CD14-positive monocyte (primary cell): ENCODE measurements at regions not wholly inside any gene's neighbourhood (a gene's known extent, or its start where the extent isn't known, plus 50 kb on each side); places are given as distances from the start of the nearest gene placed in this dataset.

Experiments
- DNase-seq, 3 donors: peaks; one replicate each; pipeline ENCODE4 v3.0.0-alpha.2; 2011 to 2022
- H2AFZ ChIP-seq: 2 replicates; pipeline ENCODE4 v1.6.0; 2012; ENCODE audit warnings: mild to moderate bottlenecking, low read depth, low read length, inconsistent platforms; ENCODE audit not compliant: insufficient read depth, poor library complexity, severe bottlenecking
- H3K27ac ChIP-seq, 2 donors: 1 replicate in 1 of 2; 2 replicates in 1 of 2; pipeline ENCODE4 v1.5.1; 2012 to 2013; ENCODE audit warnings: low read length in 2 of 2, control low read depth in 1 of 2, inconsistent platforms in 1 of 2, low read depth in 1 of 2, mild to moderate bottlenecking in 1 of 2
- H3K27me3 ChIP-seq, 2 donors: one replicate each; pipeline versions ENCODE4 v1.6.0 to v1.6.1; 2011 to 2013; ENCODE audit warnings: low read length in 2 of 2; ENCODE audit not compliant: control insufficient read depth in 2 of 2, insufficient read depth in 2 of 2
- H3K36me3 ChIP-seq, 2 donors: replicated peaks in 1 of 2; 1 replicate in 1 of 2; 2 replicates in 1 of 2; pipeline versions ENCODE4 v1.5.1 to v1.6.1; 2012 to 2013; ENCODE audit warnings: low read length in 2 of 2, control low read depth in 1 of 2, inconsistent platforms in 1 of 2, mild to moderate bottlenecking in 1 of 2; ENCODE audit not compliant: insufficient read depth in 2 of 2, control insufficient read depth in 1 of 2
- H3K4me1 ChIP-seq, 2 donors: 1 replicate in 1 of 2; 2 replicates in 1 of 2; pipeline versions ENCODE4 v1.5.1 to v1.6.1; 2012 to 2013; ENCODE audit warnings: low read length in 2 of 2, control low read depth in 1 of 2, inconsistent platforms in 1 of 2, mild to moderate bottlenecking in 1 of 2, moderate library complexity in 1 of 2; ENCODE audit not compliant: insufficient read depth in 2 of 2, control insufficient read depth in 1 of 2
- H3K4me2 ChIP-seq: replicated peaks from 2 replicates; pipeline ENCODE3; 2012; ENCODE audit warnings: low read length, moderate library complexity, mild to moderate bottlenecking; ENCODE audit not compliant: poor library complexity, severe bottlenecking; ENCODE audit errors: extremely low read depth
- H3K4me3 ChIP-seq, 3 experiments: fragments of 200-600 bp in 1 of 3; sonication (generic) in 1 of 3; replicated peaks in 1 of 3; 1 replicate in 2 of 3; 2 replicates in 1 of 3; pipeline ENCODE4 v1.5.1; 2011 to 2013; ENCODE audit warnings: low read length in 3 of 3, mild to moderate bottlenecking in 3 of 3, control low read depth in 2 of 3, low read depth in 2 of 3, inconsistent platforms in 1 of 3, moderate library complexity in 1 of 3
- H3K79me2 ChIP-seq: 2 replicates; pipeline ENCODE4 v1.6.0; 2012; ENCODE audit warnings: mild to moderate bottlenecking, control low read depth, inconsistent platforms, low read length, moderate library complexity; ENCODE audit not compliant: insufficient read depth
- H3K9ac ChIP-seq: 2 replicates; pipeline ENCODE4 v1.6.0; 2017; ENCODE audit warnings: low read length, mild to moderate bottlenecking; ENCODE audit not compliant: insufficient read depth, poor library complexity, severe bottlenecking
- H3K9me3 ChIP-seq, 2 donors: replicated peaks in 1 of 2; 1 replicate in 1 of 2; 2 replicates in 1 of 2; pipeline versions ENCODE4 v1.5.1 to v1.6.1; 2012 to 2013; ENCODE audit warnings: low read length in 2 of 2, control low read depth in 1 of 2; ENCODE audit not compliant: control insufficient read depth in 1 of 2, insufficient read depth in 1 of 2
- H4K20me1 ChIP-seq: 2 replicates; pipeline ENCODE4 v1.6.0; 2012; ENCODE audit warnings: mild to moderate bottlenecking, low read length, control low read depth, moderate library complexity; ENCODE audit not compliant: insufficient read depth
- H3K27ac Mint-ChIP-seq, 7 donors: one replicate each; pipeline ENCODE4 v1.8.0; 2020; ENCODE audit warnings: mild to moderate bottlenecking in 7 of 7, mixed read lengths in 7 of 7, moderate library complexity in 6 of 7, inconsistent platforms in 2 of 7
- H3K27me3 Mint-ChIP-seq, 3 donors: one replicate each; pipeline ENCODE4 v1.8.0; 2021 to 2022; ENCODE audit warnings: low read depth in 3 of 3, mild to moderate bottlenecking in 3 of 3, mixed read lengths in 3 of 3, moderate library complexity in 3 of 3, inconsistent platforms in 1 of 3
- H3K36me3 Mint-ChIP-seq, 2 donors: one replicate each; pipeline ENCODE4 v1.8.0; 2020; ENCODE audit warnings: mixed read lengths in 2 of 2, inconsistent platforms in 1 of 2, mild to moderate bottlenecking in 1 of 2
- H3K4me1 Mint-ChIP-seq: one replicate; pipeline ENCODE4 v1.8.0; 2020; ENCODE audit warnings: mild to moderate bottlenecking, mixed read lengths
- H3K4me3 Mint-ChIP-seq, 2 donors: one replicate each; pipeline ENCODE4 v1.8.0; 2020; ENCODE audit warnings: mild to moderate bottlenecking in 2 of 2, mixed read lengths in 2 of 2, moderate library complexity in 1 of 2
- H3K9me3 Mint-ChIP-seq, 7 donors: one replicate each; pipeline ENCODE4 v1.8.0; 2020 to 2022; ENCODE audit warnings: mixed read lengths in 7 of 7, mild to moderate bottlenecking in 6 of 7, moderate library complexity in 6 of 7, inconsistent platforms in 2 of 7
- WGBS: methylation state at CpG from one replicate; pipeline ENCODE4 v1.1.5; 2013; ENCODE audit warnings: missing lambda C conversion rate; ENCODE audit not compliant: insufficient coverage; 5-methylcytosine and 5-hydroxymethylcytosine counted together
- intact Hi-C, 2 donors: fragments of 100-400 bp; cut with micrococcal nuclease; formaldehyde crosslinking; loops; one replicate each; pipeline versions ENCODE4 v1.15.0 to v1.15.1; 2023
- TF ChIP-seq, protein P1 (sequence below): fragments of 200-600 bp; IDR thresholded peaks from one replicate; pipeline ENCODE4 v1.8.0; 2022; ENCODE audit warnings: antibody characterized with exemption, mild to moderate bottlenecking

DNA sequence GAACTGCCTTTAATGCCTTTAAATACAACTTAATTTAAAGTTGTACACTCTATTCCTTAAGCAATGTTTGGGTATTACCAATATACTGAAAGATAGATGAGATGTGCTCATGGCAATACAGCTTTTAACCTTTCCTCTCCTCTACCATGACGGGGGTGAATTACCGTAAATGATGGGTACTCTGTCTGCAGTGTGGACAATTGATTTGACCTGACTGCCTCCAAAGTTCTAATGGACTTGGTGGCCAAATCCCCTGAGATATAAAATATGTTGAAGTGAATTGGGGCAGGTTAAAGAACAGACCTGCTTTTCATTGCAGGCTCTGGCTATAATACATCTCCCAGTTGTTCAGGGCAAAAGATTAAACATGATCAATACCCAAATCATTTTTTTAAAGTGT is 367.4 kb upstream of the NR5A2 start:
- Histone ChIP-seq H3K36me3 (no peaks in the 10 kb centered on the region), H4K20me1 (no peaks in the 10 kb centered on the region), H3K4me1 (no peaks in the 10 kb centered on the region), H3K79me2 (no peaks in the 10 kb centered on the region), H3K27me3 (no peaks in the 10 kb centered on the region), H3K9ac (no peak overlapping the region), H3K4me2 (no peak overlapping the region), H3K4me3 (no peak overlapping the region), H3K27ac (no peak overlapping the region), H2AFZ (no peak overlapping the region), H3K9me3 (no peaks in the 10 kb centered on the region)
- WGBS: no CpG with 5 or more reads among the region's 2 CpGs
- no peak for DNase-seq
- H3K9me3 Mint-ChIP-seq: no peaks in the 10 kb centered on the region
- no peak overlapping the region for H3K4me3 Mint-ChIP-seq
- TF ChIP-seq, protein P1, sequence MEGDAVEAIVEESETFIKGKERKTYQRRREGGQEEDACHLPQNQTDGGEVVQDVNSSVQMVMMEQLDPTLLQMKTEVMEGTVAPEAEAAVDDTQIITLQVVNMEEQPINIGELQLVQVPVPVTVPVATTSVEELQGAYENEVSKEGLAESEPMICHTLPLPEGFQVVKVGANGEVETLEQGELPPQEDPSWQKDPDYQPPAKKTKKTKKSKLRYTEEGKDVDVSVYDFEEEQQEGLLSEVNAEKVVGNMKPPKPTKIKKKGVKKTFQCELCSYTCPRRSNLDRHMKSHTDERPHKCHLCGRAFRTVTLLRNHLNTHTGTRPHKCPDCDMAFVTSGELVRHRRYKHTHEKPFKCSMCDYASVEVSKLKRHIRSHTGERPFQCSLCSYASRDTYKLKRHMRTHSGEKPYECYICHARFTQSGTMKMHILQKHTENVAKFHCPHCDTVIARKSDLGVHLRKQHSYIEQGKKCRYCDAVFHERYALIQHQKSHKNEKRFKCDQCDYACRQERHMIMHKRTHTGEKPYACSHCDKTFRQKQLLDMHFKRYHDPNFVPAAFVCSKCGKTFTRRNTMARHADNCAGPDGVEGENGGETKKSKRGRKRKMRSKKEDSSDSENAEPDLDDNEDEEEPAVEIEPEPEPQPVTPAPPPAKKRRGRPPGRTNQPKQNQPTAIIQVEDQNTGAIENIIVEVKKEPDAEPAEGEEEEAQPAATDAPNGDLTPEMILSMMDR: no peak
- H3K4me1 Mint-ChIP-seq: peaks cover 3% of the 10 kb centered on the region
- intact Hi-C loops: no loop called here
- no peak overlapping the region for H3K27ac Mint-ChIP-seq
- no peaks in the 10 kb centered on the region for H3K27me3 Mint-ChIP-seq
- H3K36me3 Mint-ChIP-seq: no peaks in the 10 kb centered on the region

GRCh38 chr1:199665371-199665770 is 362.1 kb upstream of the NR5A2 start:
- DNase-seq: no peak
- no peak overlapping the region for H3K27ac Mint-ChIP-seq
- Histone ChIP-seq H3K9ac (no peak overlapping the region), H4K20me1 (no peaks in the 10 kb centered on the region), H2AFZ (no peak overlapping the region), H3K4me1 (no peaks in the 10 kb centered on the region), H3K36me3 (no peaks in the 10 kb centered on the region), H3K27ac (no peak overlapping the region), H3K27me3 (no peaks in the 10 kb centered on the region), H3K9me3 (no peaks in the 10 kb centered on the region), H3K4me2 (no peak overlapping the region), H3K4me3 (no peak overlapping the region), H3K79me2 (no peaks in the 10 kb centered on the region)
- no peaks in the 10 kb centered on the region for H3K27me3 Mint-ChIP-seq
- H3K4me3 Mint-ChIP-seq: no peak overlapping the region
- H3K36me3 Mint-ChIP-seq: no peaks in the 10 kb centered on the region
- H3K9me3 Mint-ChIP-seq: no peaks in the 10 kb centered on the region
- WGBS: no CpG with 5 or more reads among the region's 1 CpG
- peaks cover 2% of the 10 kb centered on the region for H3K4me1 Mint-ChIP-seq
- intact Hi-C loops: no loop called here
- TF ChIP-seq, protein P1: no peak
